SK-N-SH (cell line): ENCODE measurements at regions not wholly inside any gene's neighbourhood (a gene's known extent, or its start where the extent isn't known, plus 50 kb on each side); places are given as distances from the start of the nearest gene placed in this dataset.

Experiments
- CTCF ChIA-PET: fragments of 300-600, 350-600 bp; formaldehyde crosslinking; extraction: SDS; loops from one replicate; lab custom pipeline; 2021; lab: Yijun Ruan, JAX
- POLR2A ChIA-PET: fragments of 350-600 bp; sonication (Branson Sonifier 250); formaldehyde crosslinking; extraction: SDS; loops from one replicate; lab custom pipeline; 2020; ENCODE audit warnings: antibody characterized with exemption, inconsistent platforms; lab: Yijun Ruan, JAX
- DNase-seq: peaks from one replicate; pipeline ENCODE4 v3.0.0; 2012
- H2AFZ ChIP-seq: fragments of 200-600 bp; sonication (generic); 2 replicates; pipeline ENCODE4 v1.8.1; 2016; ENCODE audit warnings: antibody characterized with exemption, mild to moderate bottlenecking, low read depth
- H3F3A ChIP-seq: fragments of 200-600 bp; sonication (generic); replicated peaks from 2 replicates; pipeline ENCODE3; 2016; ENCODE audit warnings: antibody characterized with exemption, mild to moderate bottlenecking; ENCODE audit not compliant: insufficient read depth
- H3K27ac ChIP-seq, 2 experiments: fragments of 200-500 bp in 1 of 2; fragments of 200-600 bp in 1 of 2; sonication (Bioruptor generic) in 1 of 2; sonication (generic), shearing (Covaris generic) in 1 of 2; 2 replicates each; pipeline versions ENCODE4 v1.5.1 to v1.6.1; 2014 to 2016; ENCODE audit warnings: low read depth in 2 of 2, inconsistent platforms in 1 of 2, low read length in 1 of 2, mild to moderate bottlenecking in 1 of 2, mixed read lengths in 1 of 2
- H3K27me3 ChIP-seq: fragments of 200-600 bp; sonication (generic), shearing (Covaris generic); 2 replicates; pipeline ENCODE4 v1.6.1; 2016; ENCODE audit warnings: mixed run types; ENCODE audit not compliant: insufficient read depth
- H3K36me3 ChIP-seq, 2 experiments: fragments of 200-500 bp in 1 of 2; fragments of 200-600 bp in 1 of 2; sonication (Bioruptor generic) in 1 of 2; sonication (generic) in 1 of 2; replicated peaks in 1 of 2; 2 replicates each; pipeline versions ENCODE3 to v1.5.1; 2014 to 2016; ENCODE audit warnings: low read length in 1 of 2, mild to moderate bottlenecking in 1 of 2; ENCODE audit not compliant: insufficient read depth in 2 of 2, control insufficient read depth in 1 of 2
- H3K4me1 ChIP-seq, 2 experiments: fragments of 200-500 bp in 1 of 2; fragments of 200-600 bp in 1 of 2; sonication (Bioruptor generic) in 1 of 2; sonication (generic), shearing (Covaris generic) in 1 of 2; 2 replicates each; pipeline versions ENCODE4 v1.5.1 to v1.6.1; 2014 to 2016; ENCODE audit warnings: low read depth in 1 of 2, low read length in 1 of 2, mixed run types in 1 of 2; ENCODE audit not compliant: insufficient read depth in 2 of 2, control insufficient read depth in 1 of 2
- H3K4me2 ChIP-seq: fragments of 200-600 bp; sonication (generic), shearing (Covaris generic); 2 replicates; pipeline ENCODE4 v1.6.1; 2017; ENCODE audit warnings: mixed run types
- H3K4me3 ChIP-seq, 2 experiments: fragments of 200-500 bp in 1 of 2; fragments of 200-600 bp in 1 of 2; sonication (Bioruptor generic) in 1 of 2; sonication (generic), shearing (Covaris generic) in 1 of 2; 2 replicates each; pipeline versions ENCODE4 v1.5.1 to v1.8.1; 2014 to 2016; ENCODE audit warnings: low read depth in 2 of 2, inconsistent platforms in 1 of 2, low read length in 1 of 2, mild to moderate bottlenecking in 1 of 2, mixed read lengths in 1 of 2, moderate library complexity in 1 of 2
- H3K79me2 ChIP-seq: fragments of 200-600 bp; sonication (generic); 2 replicates; pipeline ENCODE4 v1.8.1; 2017; ENCODE audit warnings: mild to moderate bottlenecking; ENCODE audit not compliant: insufficient read depth
- H3K9ac ChIP-seq: fragments of 200-600 bp; sonication (generic); 2 replicates; pipeline ENCODE4 v1.6.1; 2017; ENCODE audit warnings: mixed run types
- H3K9me2 ChIP-seq: fragments of 200-600 bp; sonication (generic); 2 replicates; pipeline ENCODE4 v1.6.1; 2017; ENCODE audit warnings: mixed run types
- H3K9me3 ChIP-seq: fragments of 200-600 bp; sonication (generic); 2 replicates; pipeline ENCODE4 v1.6.1; 2017; ENCODE audit warnings: mixed run types, mild to moderate bottlenecking, moderate library complexity
- H4K20me1 ChIP-seq: fragments of 200-600 bp; sonication (generic); 2 replicates; pipeline ENCODE4 v1.6.1; 2017; ENCODE audit warnings: mild to moderate bottlenecking, mixed run types; ENCODE audit not compliant: insufficient read depth
- CTCF ChIP-seq: fragments of 200-600 bp; sonication (generic); IDR thresholded peaks from 2 replicates; pipeline ENCODE4 v1.6.1; 2017; ENCODE audit warnings: antibody characterized with exemption, mild to moderate bottlenecking, moderate library complexity
- EP300 ChIP-seq, 2 experiments: IDR thresholded peaks; 2 replicates each; pipeline versions ENCODE4 v1.4.0 to v1.6.1; 2012; ENCODE audit warnings: borderline replicate concordance in 1 of 2, low read depth in 1 of 2, low read length in 1 of 2
- EZH2phosphoT487 ChIP-seq: fragments of 200-600 bp; sonication (generic); IDR thresholded peaks from 2 replicates; pipeline ENCODE4 v1.6.1; 2017; ENCODE audit warnings: low read depth, mixed run types, mild to moderate bottlenecking, antibody characterized with exemption, moderate library complexity, borderline replicate concordance
- FOSL2 ChIP-seq: IDR thresholded peaks from 2 replicates; pipeline ENCODE4 v1.4.0; 2012; ENCODE audit warnings: low read depth, mild to moderate bottlenecking, moderate library complexity, borderline replicate concordance
- FOXJ3 ChIP-seq: sonication (generic); formaldehyde crosslinking; IDR thresholded peaks from 2 replicates; pipeline ENCODE4 v1.5.1; 2020; ENCODE audit warnings: mild to moderate bottlenecking, missing genetic modification reagents
- GABPA ChIP-seq: IDR thresholded peaks from 2 replicates; pipeline ENCODE4 v1.4.0; 2012; ENCODE audit warnings: low read depth, mild to moderate bottlenecking
- IRF3 ChIP-seq: fragments of 150-350 bp; IDR thresholded peaks from 2 replicates; pipeline ENCODE4 v1.6.1; 2016; ENCODE audit warnings: mild to moderate bottlenecking, low read depth, low read length
- JUND ChIP-seq: IDR thresholded peaks from 2 replicates; pipeline ENCODE4 v1.4.0; 2012
- MXI1 ChIP-seq: IDR thresholded peaks from 2 replicates; pipeline ENCODE4 v1.6.1; 2012; ENCODE audit warnings: mild to moderate bottlenecking, low read depth, low read length, improper control_type of control experiment
- PBX3 ChIP-seq: IDR thresholded peaks from 2 replicates; pipeline ENCODE4; 2012
- RCOR1 ChIP-seq: fragments of 150-350 bp; IDR thresholded peaks from 2 replicates; pipeline ENCODE4 v1.6.1; 2017; ENCODE audit warnings: antibody characterized with exemption, low read length
- RXRA ChIP-seq: IDR thresholded peaks from 2 replicates; pipeline ENCODE4 v1.4.0; 2012; ENCODE audit warnings: low read depth, mild to moderate bottlenecking, borderline replicate concordance
- ZBTB33 ChIP-seq: IDR thresholded peaks from 2 replicates; pipeline ENCODE4 v1.4.0; 2012; ENCODE audit warnings: low read depth, borderline replicate concordance
- WGBS: methylation state at CpG from one replicate; pipeline ENCODE4 v1.1.6; 2017; ENCODE audit warnings: low lambda C conversion rate; 5-methylcytosine and 5-hydroxymethylcytosine counted together
- TF ChIP-seq, protein P1 (sequence below): IDR thresholded peaks from 2 replicates; pipeline ENCODE4 v1.4.0; 2012; ENCODE audit warnings: low read depth
- TF ChIP-seq, protein P2 (sequence below): fragments of 150-350 bp; IDR thresholded peaks from 2 replicates; pipeline ENCODE4 v1.6.1; 2017; ENCODE audit warnings: antibody characterized with exemption, low read length, low read depth, borderline replicate concordance

DNA sequence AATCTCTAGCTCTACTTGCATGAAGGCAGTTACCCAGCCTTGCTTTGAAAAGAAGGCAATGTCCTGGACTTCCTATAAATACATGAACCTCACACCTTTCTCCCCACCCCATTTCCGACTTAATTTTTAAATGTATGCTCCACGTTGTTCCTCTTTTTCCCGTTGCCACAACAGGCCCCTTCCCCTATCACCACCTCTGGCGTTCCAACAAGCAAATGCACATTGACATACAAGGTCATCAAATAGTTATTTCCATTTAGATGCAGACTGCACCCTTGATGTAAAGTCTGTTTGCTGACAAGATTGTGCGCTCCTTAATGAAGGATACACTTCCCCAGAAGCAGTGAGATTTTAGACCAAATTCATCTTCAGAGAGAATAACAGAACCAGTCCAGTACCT is 260.7 kb upstream of the UMPS start:
- TF ChIP-seq JUND, result no peak
- TF ChIP-seq, protein P1, sequence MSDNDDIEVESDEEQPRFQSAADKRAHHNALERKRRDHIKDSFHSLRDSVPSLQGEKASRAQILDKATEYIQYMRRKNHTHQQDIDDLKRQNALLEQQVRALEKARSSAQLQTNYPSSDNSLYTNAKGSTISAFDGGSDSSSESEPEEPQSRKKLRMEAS, result no peak
- TF ChIP-seq PBX3, result no peak
- no peak for TF ChIP-seq RXRA
- no peak overlapping the region for H3K4me3 ChIP-seq
- H2AFZ ChIP-seq, result no peak overlapping the region
- ChIA-PET POLR2A (no interaction called here), CTCF (interaction anchor here (1.0 to 8.1 kb wide), 15 partner anchors 11 to 456 kb away, joined by 3 to 165 read pairs (median 9); no protein-coding TSS in a partner anchor)
- no peak overlapping the region; a peak in 1 of 4 replicates for H3K27ac ChIP-seq
- H3K27me3 ChIP-seq, result no peaks in the 10 kb centered on the region
- H3K36me3 ChIP-seq, result peaks cover under 1 to 12% of the 10 kb centered on the region in 2 experiments
- H3K4me1 ChIP-seq, result peaks cover 0 to 10% of the 10 kb centered on the region in 2 experiments; a peak in 2 of 4 replicates
- DNase-seq, result no peak
- H3K9me3 ChIP-seq, result no peaks in the 10 kb centered on the region
- WGBS, result 72% methylated on average over 5 of the region's 5 CpGs
- H3K79me2 ChIP-seq, result no peaks in the 10 kb centered on the region
- no peak overlapping the region for H3K9ac ChIP-seq
- H3K9me2 ChIP-seq, result no peaks in the 10 kb centered on the region
- H4K20me1 ChIP-seq, result no peaks in the 10 kb centered on the region
- H3F3A ChIP-seq, result no peaks in the 10 kb centered on the region
- H3K4me2 ChIP-seq, result no peak overlapping the region

DNA sequence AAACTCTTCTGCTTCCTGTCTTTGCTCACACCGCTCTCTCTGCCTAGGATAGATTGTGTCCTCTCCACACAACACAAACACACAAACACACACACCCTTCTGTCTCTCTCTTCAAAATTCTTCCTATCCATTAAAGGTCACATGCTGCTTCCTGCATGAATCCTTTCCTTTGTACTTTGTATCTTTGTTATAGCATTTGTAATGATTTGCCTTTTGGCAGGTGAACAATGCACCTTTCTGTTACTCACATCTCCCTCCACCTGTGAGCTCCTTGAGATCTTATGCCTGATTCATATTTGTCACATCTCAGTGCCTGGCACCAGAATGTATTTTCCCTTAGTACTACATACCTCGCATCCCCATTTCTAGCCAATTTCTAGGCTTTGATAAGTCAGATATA is 251.4 kb upstream of the UMPS start:
- H3K9ac ChIP-seq, result no peak overlapping the region
- CTCF ChIA-PET, result no interaction called here

More for the DNA sequence above, 251.4 kb upstream of the UMPS start:
- Histone ChIP-seq H3K36me3 (peaks cover 27 to 38% of the 10 kb centered on the region in 2 experiments), H3K79me2 (no peaks in the 10 kb centered on the region), H3K27me3 (no peaks in the 10 kb centered on the region), H3K9me2 (no peaks in the 10 kb centered on the region), H4K20me1 (no peaks in the 10 kb centered on the region), H3K4me3 (no peak overlapping the region), H3K4me1 (no peaks in the 10 kb centered on the region), H2AFZ (no peak overlapping the region), H3K9me3 (no peaks in the 10 kb centered on the region), H3F3A (no peaks in the 10 kb centered on the region)
- 98% methylated on average over 2 of the region's 2 CpGs for WGBS
- POLR2A ChIA-PET, result no interaction called here
- DNase-seq, result no peak
- TF ChIP-seq CTCF (no peak), EP300 (IDR thresholded peaks at IDR 0.05; ENCODE audit: borderline replicate concordance in 1 of 2, low read depth in 1 of 2, low read length in 1 of 2) (no peak), RCOR1 (no peak), EZH2phosphoT487 (no peak), ZBTB33 (no peak), GABPA (no peak), FOSL2 (no peak), FOXJ3 (CRISPR knock-in tag) (no peak), MXI1 (no peak), IRF3 (no peak), RXRA (no peak)
- TF ChIP-seq, protein P2, sequence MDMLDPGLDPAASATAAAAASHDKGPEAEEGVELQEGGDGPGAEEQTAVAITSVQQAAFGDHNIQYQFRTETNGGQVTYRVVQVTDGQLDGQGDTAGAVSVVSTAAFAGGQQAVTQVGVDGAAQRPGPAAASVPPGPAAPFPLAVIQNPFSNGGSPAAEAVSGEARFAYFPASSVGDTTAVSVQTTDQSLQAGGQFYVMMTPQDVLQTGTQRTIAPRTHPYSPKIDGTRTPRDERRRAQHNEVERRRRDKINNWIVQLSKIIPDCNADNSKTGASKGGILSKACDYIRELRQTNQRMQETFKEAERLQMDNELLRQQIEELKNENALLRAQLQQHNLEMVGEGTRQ, result no peak
- TF ChIP-seq, all 33 proteins: peak for 0
- Histone ChIP-seq H3K27ac (no peak overlapping the region), H3K4me2 (no peak overlapping the region)
